DND-41 (cell line): ENCODE measurements at regions not wholly inside any gene's neighbourhood (a gene's known extent, or its start where the extent isn't known, plus 50 kb on each side); places are given as distances from the start of the nearest gene placed in this dataset.

Source experiments
- ATAC-seq: fragments of 200-7000 bp; cut with Tn5 transposase; 3 replicates; pipeline ENCODE4 v1.9.1; 2021; ENCODE audit warnings: low read depth; ENCODE audit not compliant: insufficient read depth
- DNase-seq: peaks from one replicate; pipeline ENCODE4 v3.0.0-alpha.2; 2020
- H2AFZ ChIP-seq: 2 replicates; pipeline ENCODE4 v1.6.0; 2012; ENCODE audit warnings: low read depth, low read length
- H3K27ac ChIP-seq: 2 replicates; pipeline ENCODE4 v1.5.1; 2012; ENCODE audit warnings: low read length, inconsistent platforms
- H3K27me3 ChIP-seq: fragments of 200-600 bp; sonication (generic); 2 replicates; pipeline ENCODE4 v1.6.0; 2012; ENCODE audit warnings: low read length, mild to moderate bottlenecking, inconsistent platforms; ENCODE audit not compliant: insufficient read depth, poor library complexity
- H3K36me3 ChIP-seq: 2 replicates; pipeline ENCODE4 v1.5.1; 2012; ENCODE audit warnings: low read length, inconsistent platforms; ENCODE audit not compliant: insufficient read depth
- H3K4me1 ChIP-seq: 2 replicates; pipeline ENCODE4 v1.5.1; 2012; ENCODE audit warnings: mild to moderate bottlenecking, low read length; ENCODE audit not compliant: insufficient read depth
- H3K4me2 ChIP-seq: 2 replicates; pipeline ENCODE4 v1.6.0; 2012; ENCODE audit warnings: mild to moderate bottlenecking, moderate library complexity, low read length, inconsistent platforms; ENCODE audit not compliant: insufficient read depth
- H3K4me3 ChIP-seq, 2 experiments: fragments of 200-600 bp in 1 of 2; shearing (Covaris generic) in 1 of 2; 2 replicates each; pipeline ENCODE4 v1.5.1; 2012 to 2016; ENCODE audit warnings: inconsistent platforms in 2 of 2, low read length in 2 of 2, mild to moderate bottlenecking in 2 of 2, low read depth in 1 of 2, moderate library complexity in 1 of 2
- H3K79me2 ChIP-seq: 2 replicates; pipeline ENCODE4 v1.6.0; 2012; ENCODE audit warnings: low read length, inconsistent platforms; ENCODE audit not compliant: insufficient read depth
- H3K9ac ChIP-seq: 2 replicates; pipeline ENCODE4 v1.6.0; 2012; ENCODE audit warnings: low read depth, mild to moderate bottlenecking, inconsistent platforms, low read length, moderate library complexity
- H3K9me3 ChIP-seq: 2 replicates; pipeline ENCODE4 v1.5.1; 2012; ENCODE audit warnings: low read length, moderate library complexity, mild to moderate bottlenecking, inconsistent platforms; ENCODE audit not compliant: insufficient read depth, severe bottlenecking
- H4K20me1 ChIP-seq: 2 replicates; pipeline ENCODE4 v1.6.0; 2012; ENCODE audit warnings: low read length; ENCODE audit not compliant: insufficient read depth
- EZH2 ChIP-seq: IDR thresholded peaks from 3 replicates; pipeline ENCODE4 v1.6.1; 2012; ENCODE audit warnings: borderline replicate concordance, low read depth, mild to moderate bottlenecking, moderate library complexity, low read length, inconsistent platforms; ENCODE audit not compliant: severe bottlenecking
- TF ChIP-seq, protein P1 (sequence below): IDR thresholded peaks from 2 replicates; pipeline ENCODE4 v1.5.1; 2012; ENCODE audit warnings: borderline replicate concordance, low read length, moderate library complexity, mild to moderate bottlenecking; ENCODE audit not compliant: poor library complexity, severe bottlenecking; ENCODE audit errors: extremely low read depth

GRCh38 chr4:35690271-35690670, 554.0 kb downstream of the ARAP2 start:
- H3K9me3 ChIP-seq = no peaks in the 10 kb centered on the region
- H3K36me3 ChIP-seq = no peaks in the 10 kb centered on the region
- H3K9ac ChIP-seq = no peak overlapping the region
- H3K4me1 ChIP-seq = no peaks in the 10 kb centered on the region
- no peaks in the 10 kb centered on the region for H3K27me3 ChIP-seq
- H2AFZ ChIP-seq = no peak overlapping the region
- no peaks in the 10 kb centered on the region for H4K20me1 ChIP-seq
- no peak overlapping the region for H3K4me2 ChIP-seq
- no peak overlapping the region for H3K27ac ChIP-seq
- DNase-seq (no peak), ATAC-seq (no peak)
- no peak overlapping the region for H3K4me3 ChIP-seq
- TF ChIP-seq EZH2 = no peak
- TF ChIP-seq, protein P1, sequence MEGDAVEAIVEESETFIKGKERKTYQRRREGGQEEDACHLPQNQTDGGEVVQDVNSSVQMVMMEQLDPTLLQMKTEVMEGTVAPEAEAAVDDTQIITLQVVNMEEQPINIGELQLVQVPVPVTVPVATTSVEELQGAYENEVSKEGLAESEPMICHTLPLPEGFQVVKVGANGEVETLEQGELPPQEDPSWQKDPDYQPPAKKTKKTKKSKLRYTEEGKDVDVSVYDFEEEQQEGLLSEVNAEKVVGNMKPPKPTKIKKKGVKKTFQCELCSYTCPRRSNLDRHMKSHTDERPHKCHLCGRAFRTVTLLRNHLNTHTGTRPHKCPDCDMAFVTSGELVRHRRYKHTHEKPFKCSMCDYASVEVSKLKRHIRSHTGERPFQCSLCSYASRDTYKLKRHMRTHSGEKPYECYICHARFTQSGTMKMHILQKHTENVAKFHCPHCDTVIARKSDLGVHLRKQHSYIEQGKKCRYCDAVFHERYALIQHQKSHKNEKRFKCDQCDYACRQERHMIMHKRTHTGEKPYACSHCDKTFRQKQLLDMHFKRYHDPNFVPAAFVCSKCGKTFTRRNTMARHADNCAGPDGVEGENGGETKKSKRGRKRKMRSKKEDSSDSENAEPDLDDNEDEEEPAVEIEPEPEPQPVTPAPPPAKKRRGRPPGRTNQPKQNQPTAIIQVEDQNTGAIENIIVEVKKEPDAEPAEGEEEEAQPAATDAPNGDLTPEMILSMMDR = no peak
- no peaks in the 10 kb centered on the region for H3K79me2 ChIP-seq

DNA sequence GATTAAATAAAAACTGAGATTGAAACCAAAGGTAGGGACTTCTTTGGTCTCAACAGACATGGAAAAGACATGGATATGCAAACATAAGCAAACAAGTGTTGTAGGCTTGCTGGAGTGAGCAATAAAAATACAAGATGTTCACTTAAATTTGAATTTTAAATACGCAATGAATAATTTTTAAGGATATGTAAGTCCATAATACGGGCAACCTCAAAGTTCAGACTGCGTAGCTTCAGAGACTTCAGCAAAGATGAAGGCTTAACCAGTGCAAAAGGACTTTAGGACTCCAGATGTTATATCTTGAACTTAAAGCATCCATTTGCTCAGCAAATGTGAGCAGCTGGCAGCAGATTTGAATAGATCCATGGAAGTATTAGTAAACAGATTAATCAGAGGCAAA, 549.3 kb downstream of the ARAP2 start:
- Histone ChIP-seq H3K79me2 (no peaks in the 10 kb centered on the region), H3K4me1 (no peaks in the 10 kb centered on the region), H2AFZ (no peak overlapping the region), H3K27me3 (no peaks in the 10 kb centered on the region), H3K4me3 (no peak overlapping the region), H3K4me2 (no peak overlapping the region), H3K9me3 (no peaks in the 10 kb centered on the region), H3K27ac (no peak overlapping the region), H3K36me3 (no peaks in the 10 kb centered on the region), H3K9ac (no peak overlapping the region), H4K20me1 (no peaks in the 10 kb centered on the region)
- TF ChIP-seq EZH2 = no peak
- TF ChIP-seq, protein P1 = no peak
- ATAC-seq = no peak
- no peak for DNase-seq

DNA sequence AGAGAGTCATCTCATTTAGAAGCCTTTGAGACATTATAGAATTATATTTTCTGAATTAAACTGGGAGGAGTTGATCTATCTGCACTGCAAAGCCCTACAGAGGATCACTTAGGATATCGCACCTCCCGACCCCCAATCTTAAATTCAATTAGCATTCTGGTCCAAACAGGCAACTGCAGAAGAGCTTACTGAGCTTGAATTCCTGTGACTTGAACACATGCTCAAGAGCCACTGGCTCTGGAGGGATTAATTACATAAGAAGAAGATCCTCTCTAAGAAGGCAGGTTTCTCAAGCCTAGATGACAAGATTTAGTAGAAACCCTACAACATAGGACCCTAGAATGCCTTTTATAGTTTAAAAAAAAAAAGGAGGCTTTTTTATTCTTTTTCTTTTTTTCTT, 548.9 kb downstream of the ARAP2 start:
- H3K27me3 ChIP-seq = no peaks in the 10 kb centered on the region
- H3K4me1 ChIP-seq = no peaks in the 10 kb centered on the region
- H3K4me3 ChIP-seq = no peak overlapping the region
- ATAC-seq = no peak
- TF ChIP-seq, protein P1 = no peak
- TF ChIP-seq EZH2 = no peak
- no peak for DNase-seq
- H3K4me2 ChIP-seq = no peak overlapping the region
- no peak overlapping the region for H2AFZ ChIP-seq
- H3K9me3 ChIP-seq = no peaks in the 10 kb centered on the region
- no peak overlapping the region for H3K27ac ChIP-seq
- no peaks in the 10 kb centered on the region for H3K79me2 ChIP-seq
- H3K9ac ChIP-seq = no peak overlapping the region
- H3K36me3 ChIP-seq = no peaks in the 10 kb centered on the region
- H4K20me1 ChIP-seq = no peaks in the 10 kb centered on the region

DNA sequence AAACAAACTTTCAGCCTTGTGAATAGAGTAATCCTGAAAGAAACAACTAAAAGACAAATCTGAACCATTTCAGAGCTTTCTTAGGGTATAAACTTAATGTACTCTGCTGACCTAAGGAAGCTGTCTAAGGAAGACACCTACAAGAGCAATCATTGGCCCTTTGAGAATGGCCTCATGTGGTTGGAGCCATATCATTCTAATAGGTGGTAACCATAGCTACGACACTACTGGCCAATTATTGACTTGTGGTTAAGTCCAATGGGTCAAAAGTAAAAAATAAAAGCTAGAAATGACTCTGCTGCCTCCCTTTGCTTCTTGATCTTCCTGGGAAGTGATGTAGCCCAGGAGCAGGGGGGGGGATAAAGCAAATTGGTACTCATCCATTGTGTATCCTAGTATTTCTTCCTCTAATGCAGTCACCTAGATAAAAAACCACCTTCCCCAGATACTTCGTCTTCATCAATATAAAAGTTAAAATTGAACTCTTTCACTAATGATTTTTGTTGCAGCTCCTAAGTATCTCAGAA, 547.0 kb downstream of the ARAP2 start:
- no peak for DNase-seq
- Histone ChIP-seq H3K27me3 (no peaks in the 10 kb centered on the region), H3K79me2 (no peaks in the 10 kb centered on the region), H3K9ac (no peak overlapping the region), H3K4me3 (no peak overlapping the region), H3K9me3 (no peaks in the 10 kb centered on the region), H4K20me1 (no peaks in the 10 kb centered on the region), H2AFZ (no peak overlapping the region), H3K4me1 (no peaks in the 10 kb centered on the region), H3K4me2 (no peak overlapping the region), H3K36me3 (no peaks in the 10 kb centered on the region), H3K27ac (no peak overlapping the region)
- TF ChIP-seq, protein P1 = no peak
- no peak for TF ChIP-seq EZH2
- no peak for ATAC-seq
